AG04450 (cell line): ENCODE measurements at regions not wholly inside any gene's neighbourhood (a gene's known extent, or its start where the extent isn't known, plus 50 kb on each side); places are given as distances from the start of the nearest gene placed in this dataset.

ENCODE experiments used
- CTCF ChIA-PET: fragments of 300-600, 350-600 bp; formaldehyde crosslinking; extraction: SDS; loops from one replicate; lab custom pipeline; 2022; ENCODE audit warnings: antibody characterized with exemption, inconsistent platforms; lab: Charles Lee
- POLR2A ChIA-PET: fragments of 350-600 bp; formaldehyde crosslinking; extraction: SDS; loops from one replicate; lab custom pipeline; 2021; ENCODE audit warnings: antibody characterized with exemption, inconsistent platforms; lab: Yijun Ruan, JAX
- DNase-seq: peaks from one replicate; pipeline ENCODE4 v3.0.0-alpha.2; 2011; ENCODE audit warnings: low read depth, low spot score
- H3K27ac ChIP-seq: one replicate; pipeline ENCODE4 v1.5.1; 2012; ENCODE audit warnings: low read depth, low read length, control low read depth
- H3K27me3 ChIP-seq: one replicate; pipeline ENCODE4 v1.6.0; 2012; ENCODE audit warnings: low read length; ENCODE audit not compliant: control insufficient read depth, insufficient read depth
- H3K4me3 ChIP-seq: 2 replicates; pipeline ENCODE4 v1.5.1; 2011; ENCODE audit warnings: mild to moderate bottlenecking, low read depth, low read length, control low read depth
- H3K9me3 ChIP-seq: 2 replicates; pipeline ENCODE4 v1.5.1; 2012; ENCODE audit warnings: low read length; ENCODE audit not compliant: control insufficient read depth, insufficient read depth
- CTCF ChIP-seq: IDR thresholded peaks from 2 replicates; pipeline ENCODE4 v1.5.1; 2011; ENCODE audit warnings: low read depth, low read length, control low read depth, inconsistent platforms

DNA sequence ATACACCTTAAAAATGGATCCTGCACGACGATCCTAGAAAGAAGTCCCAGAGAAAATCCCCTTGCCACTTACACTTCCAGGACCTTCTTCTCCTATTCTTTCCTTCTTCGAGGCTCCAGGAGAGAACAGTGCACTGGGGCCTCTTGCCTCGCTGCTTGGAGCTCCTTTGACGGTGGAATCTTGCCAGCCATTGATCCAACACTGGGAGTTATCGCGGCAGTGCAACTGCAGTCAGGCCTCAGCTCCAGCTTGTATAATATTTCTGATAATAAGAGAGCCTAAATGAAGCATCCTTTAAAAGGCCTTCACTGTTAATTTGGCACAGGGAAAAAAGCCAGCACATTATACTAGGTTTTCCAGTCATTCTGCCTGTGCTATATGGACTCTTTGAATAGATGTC is 216.9 kb upstream of the PARD3B start:
- DNase-seq, result no peak
- 0 out of 2 replicates have a peak, but pooled peaks cover 2% of the 10 kb centered on the region for H3K9me3 ChIP-seq
- no peaks in the 10 kb centered on the region for H3K27me3 ChIP-seq
- CTCF ChIA-PET, result interaction anchor here (0.6 kb wide), 1 partner anchor 695 kb away, joined by 3 read pairs; no protein-coding TSS in a partner anchor
- no peak for TF ChIP-seq CTCF
- no peak overlapping the region for H3K27ac ChIP-seq
- no peak overlapping the region for H3K4me3 ChIP-seq
- POLR2A ChIA-PET, result no interaction called here

DNA sequence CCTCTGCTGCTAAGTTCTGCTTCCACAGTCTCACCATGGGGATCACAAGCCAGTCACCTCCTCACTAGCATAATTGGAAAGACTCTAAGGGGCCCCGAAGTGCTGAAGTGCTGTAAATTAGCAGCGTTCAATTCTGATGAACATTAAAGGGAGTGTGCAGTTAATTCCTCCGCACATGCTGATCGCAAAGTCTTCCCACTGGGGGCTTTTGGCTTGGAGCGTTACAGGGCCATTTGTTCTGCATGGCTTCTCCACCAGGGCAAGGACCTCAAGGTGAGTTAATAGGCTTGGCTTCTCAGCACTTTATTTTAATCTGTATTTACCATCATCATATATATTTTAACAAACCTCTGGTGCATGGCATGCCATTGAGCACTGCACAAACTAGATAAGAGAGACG is 216.3 kb upstream of the PARD3B start:
- ChIA-PET CTCF (no interaction called here), POLR2A (no interaction called here)
- no peak overlapping the region for H3K4me3 ChIP-seq
- TF ChIP-seq CTCF, result no peak
- no peaks in the 10 kb centered on the region for H3K27me3 ChIP-seq
- no peak overlapping the region for H3K27ac ChIP-seq
- no peak for DNase-seq
- 0 out of 2 replicates have a peak, but pooled peaks cover 2% of the 10 kb centered on the region for H3K9me3 ChIP-seq

DNA sequence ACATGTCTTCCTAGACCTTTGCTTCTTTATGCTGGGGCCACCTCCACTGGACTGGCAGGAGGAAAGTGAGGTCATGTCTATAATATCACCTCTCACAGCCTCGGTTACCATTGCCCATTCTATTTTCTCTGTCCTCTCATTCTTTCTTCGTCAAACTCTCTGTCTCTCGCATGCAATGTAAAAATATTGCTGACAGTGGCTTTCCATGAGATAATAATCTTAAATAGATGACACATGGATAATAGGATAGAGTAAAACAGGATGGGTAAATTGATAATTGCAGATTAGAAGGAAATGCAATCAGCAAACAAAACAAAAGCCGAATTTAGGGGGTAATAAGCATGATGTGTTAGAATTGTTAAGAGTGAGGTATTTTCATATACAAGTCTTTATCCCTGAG is 215.7 kb upstream of the PARD3B start:
- ChIA-PET CTCF (no interaction called here), POLR2A (no interaction called here)
- no peak for DNase-seq
- no peak for TF ChIP-seq CTCF
- Histone ChIP-seq H3K4me3 (no peak overlapping the region), H3K27ac (no peak overlapping the region), H3K27me3 (no peaks in the 10 kb centered on the region), H3K9me3 (0 out of 2 replicates have a peak, but pooled peaks cover 2% of the 10 kb centered on the region)

- no peak for TF ChIP-seq CTCF
- CTCF ChIA-PET, result no interaction called here
- 0 out of 2 replicates have a peak, but pooled peaks cover 2% of the 10 kb centered on the region for H3K9me3 ChIP-seq
- no peak overlapping the region for H3K27ac ChIP-seq
- DNase-seq, result no peak
- H3K4me3 ChIP-seq, result no peak overlapping the region
- POLR2A ChIA-PET, result no interaction called here
- H3K27me3 ChIP-seq, result no peaks in the 10 kb centered on the region
Observed at GRCh38 chr2:204331180-204331579, 214.1 kb upstream of the PARD3B start.

DNA sequence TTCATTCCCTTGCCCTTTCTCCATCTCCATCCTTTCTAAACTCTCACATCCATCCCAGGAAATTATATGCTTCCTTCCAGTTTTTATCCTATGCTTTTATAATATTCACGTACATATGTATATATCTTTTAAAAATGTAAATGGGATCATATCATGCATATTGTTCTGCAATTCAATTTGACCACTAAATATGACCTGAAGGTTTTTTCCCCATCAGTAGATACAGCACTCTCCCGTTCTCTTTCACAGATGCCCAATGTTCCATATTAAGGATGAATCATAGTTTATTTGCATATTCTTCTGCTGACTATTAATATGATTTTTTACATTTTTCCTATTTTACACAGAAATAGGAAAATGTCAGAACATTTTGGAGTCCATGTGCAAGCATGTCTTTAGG is 213.3 kb upstream of the PARD3B start:
- no peak for DNase-seq
- TF ChIP-seq CTCF, result no peak
- Histone ChIP-seq H3K27me3 (no peaks in the 10 kb centered on the region), H3K4me3 (no peak overlapping the region), H3K27ac (no peak overlapping the region), H3K9me3 (0 out of 2 replicates have a peak, but pooled peaks cover 2% of the 10 kb centered on the region)
- ChIA-PET POLR2A (no interaction called here), CTCF (no interaction called here)
